ENCODE measurements at regions not wholly inside any gene's neighbourhood (a gene's known extent, or its start where the extent isn't known, plus 50 kb on each side); places are given as distances from the start of the nearest gene placed in this dataset.
"Not testable (repeated sequence)": the region's sequence is repeated elsewhere in the genome, so short reads cannot be mapped to it uniquely, and the experiment has no call there.

- no peak for DNase-seq
Measured at GRCh38 chr5:25005431-25005830, 360.7 kb upstream of the CDH10 start.

- no peak for DNase-seq
Measured at GRCh38 chr5:25002371-25002770, 357.6 kb upstream of the CDH10 start.

- DNase-seq = no peak
Measured at GRCh38 chr5:24999732-25000131, 355.0 kb upstream of the CDH10 start.

GRCh38 chr5:24998641-24999040, 353.9 kb upstream of the CDH10 start:
- DNase-seq = no peak

- no peak for DNase-seq
Measured at GRCh38 chr5:24986326-24986725, 341.5 kb upstream of the CDH10 start.

GRCh38 chr5:24978552-24978951, 333.8 kb upstream of the CDH10 start:
- DNase-seq = not testable (repeated sequence)

- no peak for DNase-seq
Measured at GRCh38 chr5:24963611-24964010, 318.8 kb upstream of the CDH10 start.

GRCh38 chr5:24923400-24923799, 278.6 kb upstream of the CDH10 start:
- DNase-seq = no peak

- DNase-seq = no peak
Measured at GRCh38 chr5:24918676-24919075, 273.9 kb upstream of the CDH10 start.

- no peak for DNase-seq
Measured at GRCh38 chr5:24916863-24917262, 272.1 kb upstream of the CDH10 start.

- DNase-seq = no peak
Measured at GRCh38 chr5:24909210-24909609, 264.4 kb upstream of the CDH10 start.

- DNase-seq = no peak
Measured at GRCh38 chr5:24906689-24907088, 261.9 kb upstream of the CDH10 start.

- DNase-seq = peak; percentile 99
Measured at GRCh38 chr5:24904981-24905517, 260.3 kb upstream of the CDH10 start.

- DNase-seq = peak; percentile 83
Measured at GRCh38 chr5:24899180-24899579, 254.4 kb upstream of the CDH10 start.

GRCh38 chr5:24864244-24864643, 219.5 kb upstream of the CDH10 start:
- DNase-seq = no peak

- no peak for DNase-seq
Measured at GRCh38 chr5:24862117-24862516, 217.3 kb upstream of the CDH10 start.

GRCh38 chr5:24855485-24855884, 210.7 kb upstream of the CDH10 start:
- peak; percentile 34 for DNase-seq

GRCh38 chr5:24854850-24855249, 210.1 kb upstream of the CDH10 start:
- DNase-seq = peak; percentile 22

- no peak for DNase-seq
Measured at GRCh38 chr5:24854350-24854749, 209.6 kb upstream of the CDH10 start.

- no peak for DNase-seq
Measured at GRCh38 chr5:24850926-24851486, 206.2 kb upstream of the CDH10 start.

GRCh38 chr5:24849210-24849609, 204.4 kb upstream of the CDH10 start:
- DNase-seq = no peak

GRCh38 chr5:24831989-24832388, 187.2 kb upstream of the CDH10 start:
- DNase-seq = no peak

- DNase-seq = no peak
Measured at GRCh38 chr5:24823625-24824024, 178.8 kb upstream of the CDH10 start.

- DNase-seq = no peak
Measured at GRCh38 chr5:24819841-24820240, 175.1 kb upstream of the CDH10 start.

GRCh38 chr5:24817966-24818365, 173.2 kb upstream of the CDH10 start:
- DNase-seq = peak; percentile 86
